ENCODE measurements at regions not wholly inside any gene's neighbourhood (a gene's known extent, or its start where the extent isn't known, plus 50 kb on each side); places are given as distances from the start of the nearest gene placed in this dataset.

- TF ChIP-seq, protein P1, sequence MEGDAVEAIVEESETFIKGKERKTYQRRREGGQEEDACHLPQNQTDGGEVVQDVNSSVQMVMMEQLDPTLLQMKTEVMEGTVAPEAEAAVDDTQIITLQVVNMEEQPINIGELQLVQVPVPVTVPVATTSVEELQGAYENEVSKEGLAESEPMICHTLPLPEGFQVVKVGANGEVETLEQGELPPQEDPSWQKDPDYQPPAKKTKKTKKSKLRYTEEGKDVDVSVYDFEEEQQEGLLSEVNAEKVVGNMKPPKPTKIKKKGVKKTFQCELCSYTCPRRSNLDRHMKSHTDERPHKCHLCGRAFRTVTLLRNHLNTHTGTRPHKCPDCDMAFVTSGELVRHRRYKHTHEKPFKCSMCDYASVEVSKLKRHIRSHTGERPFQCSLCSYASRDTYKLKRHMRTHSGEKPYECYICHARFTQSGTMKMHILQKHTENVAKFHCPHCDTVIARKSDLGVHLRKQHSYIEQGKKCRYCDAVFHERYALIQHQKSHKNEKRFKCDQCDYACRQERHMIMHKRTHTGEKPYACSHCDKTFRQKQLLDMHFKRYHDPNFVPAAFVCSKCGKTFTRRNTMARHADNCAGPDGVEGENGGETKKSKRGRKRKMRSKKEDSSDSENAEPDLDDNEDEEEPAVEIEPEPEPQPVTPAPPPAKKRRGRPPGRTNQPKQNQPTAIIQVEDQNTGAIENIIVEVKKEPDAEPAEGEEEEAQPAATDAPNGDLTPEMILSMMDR (IDR thresholded peaks at IDR 0.05; ENCODE audit: low read depth, low read length) = no peak
- DNase-seq (ENCODE audit: extremely low read depth, low read depth) = no peak
Measured at GRCh38 chr1:39110882-39111281, 84.7 kb downstream of the NDUFS5 start.

GRCh38 chr1:39113109-39113743 lies 87.1 kb downstream of the NDUFS5 start:
- no peak for DNase-seq (ENCODE audit: extremely low read depth, low read depth)
- TF ChIP-seq, protein P1 (IDR thresholded peaks at IDR 0.05; ENCODE audit: low read depth, low read length) = no peak

DNA sequence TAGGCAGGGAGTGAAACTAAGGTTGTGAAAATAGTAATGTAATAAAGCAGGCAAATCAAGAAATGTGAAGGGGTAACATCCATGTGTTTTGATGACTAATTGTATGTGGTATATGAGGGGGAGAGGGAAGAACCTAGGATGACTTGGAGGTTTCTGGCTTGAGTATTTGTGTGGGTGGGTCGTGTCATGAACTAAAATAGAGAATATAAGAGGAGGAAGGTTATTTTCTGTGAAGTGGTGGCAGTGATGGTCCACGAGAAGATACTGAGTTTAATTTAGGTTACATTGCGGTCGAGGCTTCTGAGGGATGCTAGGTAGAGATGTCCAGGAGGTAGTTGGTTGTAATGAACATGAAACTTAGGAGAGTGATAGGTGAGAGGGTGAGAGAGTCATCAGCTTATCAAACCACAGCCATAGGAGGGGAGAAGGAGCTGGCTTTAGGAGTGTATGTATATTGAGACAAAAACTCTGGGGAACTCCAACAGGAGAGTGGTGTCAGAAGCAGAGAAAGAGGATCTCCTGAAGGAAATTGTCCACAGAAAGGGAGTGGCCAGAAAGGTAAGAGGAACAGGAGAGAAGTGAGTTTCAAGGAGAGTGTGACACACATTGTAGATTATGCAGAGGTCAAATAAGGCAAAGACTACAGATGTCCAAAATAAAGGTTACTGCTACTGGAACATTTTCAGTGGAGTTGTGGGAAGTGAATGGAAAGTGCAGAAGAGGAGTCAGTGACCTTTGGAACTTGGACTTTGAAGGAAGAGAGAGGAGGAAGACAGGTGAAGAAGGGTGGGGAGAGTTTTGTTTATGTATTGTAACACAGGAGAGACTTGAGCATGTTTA lies 89.0 kb upstream of the MACF1 start:
- no peak for DNase-seq (ENCODE audit: extremely low read depth, low read depth)
- TF ChIP-seq, protein P1 (IDR thresholded peaks at IDR 0.05; ENCODE audit: low read depth, low read length) = no peak

DNA sequence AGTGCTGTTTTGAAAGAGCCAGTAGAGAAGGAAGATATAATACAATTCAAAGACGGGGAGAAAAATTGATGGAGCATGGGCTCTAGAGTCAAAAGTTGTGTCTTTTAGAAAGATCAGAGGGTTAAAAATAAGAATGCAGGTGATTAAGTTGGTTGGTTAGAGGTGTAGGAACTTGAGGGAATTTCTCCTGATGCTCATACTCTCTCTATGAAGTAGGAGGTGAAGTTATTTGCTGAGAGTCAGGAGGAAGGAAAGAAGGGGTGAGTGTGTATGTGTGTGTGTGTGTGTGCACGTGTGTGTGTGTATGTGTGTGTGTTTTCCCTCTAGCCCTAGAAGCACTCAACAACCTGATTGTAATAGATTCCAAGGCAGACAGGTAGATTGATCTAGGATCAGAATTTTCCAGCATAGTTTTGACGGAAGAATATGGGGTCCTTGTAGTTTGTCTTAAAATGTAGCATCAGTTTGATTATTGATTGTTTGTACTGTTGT lies 88.3 kb upstream of the MACF1 start:
- TF ChIP-seq, protein P1 (IDR thresholded peaks at IDR 0.05; ENCODE audit: low read depth, low read length) = no peak
- DNase-seq (ENCODE audit: extremely low read depth, low read depth) = no peak

- DNase-seq (ENCODE audit: extremely low read depth, low read depth) = no peak
- TF ChIP-seq, protein P1 (IDR thresholded peaks at IDR 0.05; ENCODE audit: low read depth, low read length) = no peak
Measured at GRCh38 chr1:39116860-39117728, 87.4 kb upstream of the MACF1 start.

DNA sequence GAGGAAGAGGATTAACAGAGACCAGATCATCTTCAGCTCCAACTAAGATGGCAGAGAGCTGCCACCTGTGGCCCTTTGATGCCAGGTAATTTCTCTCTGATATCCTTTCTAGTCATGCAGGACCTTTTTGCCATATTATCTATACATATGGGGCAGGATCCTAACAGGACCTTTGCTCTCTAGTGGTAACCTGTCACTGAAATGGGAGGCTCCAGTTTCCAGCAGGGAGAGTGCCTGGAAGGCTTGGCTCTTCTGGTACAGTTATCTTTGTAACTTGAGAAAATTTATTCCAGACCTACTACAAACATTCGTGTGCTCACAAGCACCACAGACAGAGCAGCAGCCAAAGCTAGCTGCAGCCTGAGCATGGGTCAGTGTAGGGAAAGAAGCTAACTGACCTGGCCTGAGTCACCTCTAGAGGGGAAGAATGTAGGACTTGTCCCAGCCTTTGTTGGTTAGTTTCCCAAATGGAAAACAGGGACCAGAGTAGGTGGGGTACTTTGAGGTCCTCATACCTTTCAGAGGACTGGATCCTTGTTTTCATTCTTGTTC lies 86.5 kb upstream of the MACF1 start:
- TF ChIP-seq, protein P1 (IDR thresholded peaks at IDR 0.05; ENCODE audit: low read depth, low read length) = no peak
- no peak for DNase-seq (ENCODE audit: extremely low read depth, low read depth)

Data from AG09319 (cell line).